ENCODE measurements at regions not wholly inside any gene's neighbourhood (a gene's known extent, or its start where the extent isn't known, plus 50 kb on each side); places are given as distances from the start of the nearest gene placed in this dataset.

- Histone ChIP-seq H3K27ac (no peak overlapping the region), H3K27me3 (no peaks in the 10 kb centered on the region), H3K9me3 (no peaks in the 10 kb centered on the region), H3K4me1 (no peaks in the 10 kb centered on the region), H3K4me3 (no peak overlapping the region), H3K36me3 (no peaks in the 10 kb centered on the region)
- no peak for TF ChIP-seq CTCF (IDR thresholded peaks at IDR 0.05)
- DNase-seq (ENCODE audit: low spot score) = no peak
Measured at GRCh38 chr5:68161156-68161555, 54.4 kb upstream of the PIK3R1 start.

- DNase-seq (ENCODE audit: low spot score) = peak; percentile 67
- Histone ChIP-seq H3K36me3 (no peaks in the 10 kb centered on the region), H3K4me3 (no peak overlapping the region), H3K27ac (peak overlapping the region in 1 of 2 donors; percentile 2), H3K4me1 (no peaks in the 10 kb centered on the region), H3K27me3 (no peaks in the 10 kb centered on the region), H3K9me3 (no peaks in the 10 kb centered on the region)
- TF ChIP-seq CTCF (IDR thresholded peaks at IDR 0.05) = no peak
Measured at GRCh38 chr5:68159224-68159951, 56.2 kb upstream of the PIK3R1 start.

DNA sequence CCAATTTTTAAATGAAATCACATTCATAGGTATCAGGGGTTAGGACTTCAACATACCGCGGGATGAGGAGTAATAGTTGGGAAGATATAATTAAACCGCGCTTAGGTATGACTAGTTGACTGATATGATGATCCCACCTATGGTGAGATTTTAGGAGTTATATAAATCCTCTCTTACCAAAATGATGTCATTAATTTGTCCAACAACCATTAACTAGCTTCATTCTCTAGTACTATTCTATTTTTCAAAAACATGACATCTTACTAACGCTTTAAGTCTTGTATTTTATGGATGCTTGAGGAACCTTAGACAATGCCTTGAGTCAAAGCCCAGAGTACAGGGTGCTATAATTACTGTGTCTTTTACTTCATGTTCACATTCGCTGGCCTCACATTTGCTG lies 59.6 kb upstream of the PIK3R1 start:
- Histone ChIP-seq H3K4me3 (no peak overlapping the region), H3K36me3 (no peaks in the 10 kb centered on the region), H3K4me1 (no peaks in the 10 kb centered on the region), H3K27me3 (no peaks in the 10 kb centered on the region), H3K9me3 (no peaks in the 10 kb centered on the region), H3K27ac (no peak overlapping the region)
- no peak for TF ChIP-seq CTCF (IDR thresholded peaks at IDR 0.05)
- DNase-seq (ENCODE audit: low spot score) = no peak

GRCh38 chr5:68154119-68154857 lies 61.3 kb upstream of the PIK3R1 start:
- no peaks in the 10 kb centered on the region for H3K36me3 ChIP-seq
- no peak overlapping the region for H3K27ac ChIP-seq

DNA sequence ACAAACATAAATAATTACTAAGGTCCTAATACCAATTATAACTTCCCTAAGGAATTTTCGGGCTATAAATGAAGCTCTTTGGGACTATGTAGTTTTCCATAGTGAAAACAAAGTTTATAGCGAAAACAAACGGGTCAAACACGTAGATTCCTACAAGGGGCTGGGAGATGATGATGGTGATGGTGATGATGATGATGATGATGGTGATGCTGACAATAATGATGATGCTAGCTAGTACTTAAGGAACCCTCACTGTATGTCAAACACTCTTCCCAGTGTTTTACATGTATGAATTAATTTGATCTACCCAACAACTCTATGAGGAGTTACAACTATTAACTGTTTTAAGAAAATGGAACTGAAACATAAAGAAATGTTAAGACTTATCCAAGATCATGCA lies 63.7 kb upstream of the PIK3R1 start:
- no peak overlapping the region for H3K4me3 ChIP-seq
- H3K9me3 ChIP-seq = no peaks in the 10 kb centered on the region
- H3K27ac ChIP-seq = no peak overlapping the region
- H3K27me3 ChIP-seq = no peaks in the 10 kb centered on the region
- H3K36me3 ChIP-seq = no peaks in the 10 kb centered on the region
- DNase-seq (ENCODE audit: low spot score) = no peak
- peaks cover 0 to 6% of the 10 kb centered on the region in 2 donors for H3K4me1 ChIP-seq
- TF ChIP-seq CTCF (IDR thresholded peaks at IDR 0.05) = no peak

More at GRCh38 chr5:68154119-68154857, 61.3 kb upstream of the PIK3R1 start:
- no peak for TF ChIP-seq CTCF (IDR thresholded peaks at IDR 0.05)
- Histone ChIP-seq H3K4me1 (peaks cover 0 to 4% of the 10 kb centered on the region in 2 donors), H3K4me3 (no peak overlapping the region), H3K27me3 (no peaks in the 10 kb centered on the region), H3K9me3 (no peaks in the 10 kb centered on the region)
- no peak for DNase-seq (ENCODE audit: low spot score)

Measured in right atrium auricular region (tissue), 2 donors.